Muscle layer of colon (tissue), 2 donors: ENCODE measurements at regions not wholly inside any gene's neighbourhood (a gene's known extent, or its start where the extent isn't known, plus 50 kb on each side); places are given as distances from the start of the nearest gene placed in this dataset.
"Not testable (repeated sequence)": the region's sequence is repeated elsewhere in the genome, so short reads cannot be mapped to it uniquely, and the experiment has no call there.

Source experiments
- H3K27ac ChIP-seq: one replicate; pipeline ENCODE4 v1.7.0; 2013; ENCODE audit warnings: low read depth, mild to moderate bottlenecking, low read length, moderate library complexity
- H3K27me3 ChIP-seq, 2 donors: one replicate each; pipeline ENCODE4 v1.7.0; 2013; ENCODE audit warnings: low read length in 2 of 2, mild to moderate bottlenecking in 2 of 2; ENCODE audit not compliant: insufficient read depth in 2 of 2, control insufficient read depth in 1 of 2
- H3K36me3 ChIP-seq: one replicate; pipeline ENCODE4 v1.7.0; 2013; ENCODE audit warnings: mild to moderate bottlenecking, low read length; ENCODE audit not compliant: insufficient read depth
- H3K4me1 ChIP-seq: one replicate; pipeline ENCODE4 v1.7.0; 2013; ENCODE audit warnings: mild to moderate bottlenecking, low read length; ENCODE audit not compliant: insufficient read depth
- H3K4me3 ChIP-seq, 2 donors: one replicate each; pipeline ENCODE4 v1.7.0; 2013; ENCODE audit warnings: low read length in 2 of 2, low read depth in 1 of 2, mild to moderate bottlenecking in 1 of 2, moderate library complexity in 1 of 2
- H3K9ac ChIP-seq: one replicate; pipeline ENCODE4 v1.7.0; 2013; ENCODE audit warnings: low read length
- H3K9me3 ChIP-seq: one replicate; pipeline ENCODE4 v1.7.0; 2013; ENCODE audit warnings: mild to moderate bottlenecking, low read length
- donor health status: abdominal sarcoma.
- donor health status: Adenocarcinoma of cecum.

- H3K9ac ChIP-seq: no peak overlapping the region
- no peaks in the 10 kb centered on the region for H3K36me3 ChIP-seq
- H3K4me3 ChIP-seq: no peak overlapping the region
- H3K4me1 ChIP-seq: no peaks in the 10 kb centered on the region
- no peaks in the 10 kb centered on the region for H3K27me3 ChIP-seq
- H3K27ac ChIP-seq: no peak overlapping the region
- H3K9me3 ChIP-seq: no peaks in the 10 kb centered on the region
Measured at GRCh38 chr4:66439508-66439907, 769.2 kb upstream of the EPHA5 start.

- Histone ChIP-seq H3K27me3 (no peaks in the 10 kb centered on the region), H3K4me1 (no peaks in the 10 kb centered on the region), H3K27ac (no peak overlapping the region), H3K36me3 (no peaks in the 10 kb centered on the region), H3K9me3 (no peaks in the 10 kb centered on the region), H3K4me3 (no peak overlapping the region), H3K9ac (no peak overlapping the region)
Measured at GRCh38 chr4:66433706-66434105, 763.4 kb upstream of the EPHA5 start.

- Histone ChIP-seq H3K27ac (no peak overlapping the region), H3K4me1 (no peaks in the 10 kb centered on the region), H3K36me3 (no peaks in the 10 kb centered on the region), H3K4me3 (no peak overlapping the region), H3K9ac (no peak overlapping the region), H3K9me3 (no peaks in the 10 kb centered on the region), H3K27me3 (no peaks in the 10 kb centered on the region)
Measured at GRCh38 chr4:66430856-66431255, 760.6 kb upstream of the EPHA5 start.

GRCh38 chr4:66429276-66429675, 759.0 kb upstream of the EPHA5 start:
- no peak overlapping the region for H3K4me3 ChIP-seq
- H3K9me3 ChIP-seq: no peaks in the 10 kb centered on the region
- H3K4me1 ChIP-seq: no peaks in the 10 kb centered on the region
- no peak overlapping the region for H3K27ac ChIP-seq
- no peak overlapping the region for H3K9ac ChIP-seq
- no peaks in the 10 kb centered on the region for H3K36me3 ChIP-seq
- H3K27me3 ChIP-seq: no peaks in the 10 kb centered on the region

- Histone ChIP-seq H3K4me3 (no peak overlapping the region), H3K9me3 (no peaks in the 10 kb centered on the region), H3K27ac (no peak overlapping the region), H3K9ac (no peak overlapping the region), H3K4me1 (no peaks in the 10 kb centered on the region), H3K27me3 (no peaks in the 10 kb centered on the region), H3K36me3 (no peaks in the 10 kb centered on the region)
Measured at GRCh38 chr4:66416425-66416824, 746.1 kb upstream of the EPHA5 start.

GRCh38 chr4:66404141-66404540, 733.9 kb upstream of the EPHA5 start:
- H3K4me1 ChIP-seq: no peaks in the 10 kb centered on the region
- no peak overlapping the region for H3K9ac ChIP-seq
- no peak overlapping the region for H3K27ac ChIP-seq
- H3K36me3 ChIP-seq: no peaks in the 10 kb centered on the region
- H3K9me3 ChIP-seq: no peaks in the 10 kb centered on the region
- no peaks in the 10 kb centered on the region for H3K27me3 ChIP-seq
- H3K4me3 ChIP-seq: no peak overlapping the region

- no peak overlapping the region for H3K27ac ChIP-seq
- H3K4me1 ChIP-seq: no peaks in the 10 kb centered on the region
- H3K36me3 ChIP-seq: no peaks in the 10 kb centered on the region
- H3K4me3 ChIP-seq: no peak overlapping the region
- no peaks in the 10 kb centered on the region for H3K9me3 ChIP-seq
- no peak overlapping the region for H3K9ac ChIP-seq
- H3K27me3 ChIP-seq: no peaks in the 10 kb centered on the region
Measured at GRCh38 chr4:66376921-66377320, 706.6 kb upstream of the EPHA5 start.

- no peaks in the 10 kb centered on the region for H3K27me3 ChIP-seq
- H3K4me1 ChIP-seq: no peaks in the 10 kb centered on the region
- no peaks in the 10 kb centered on the region for H3K9me3 ChIP-seq
- H3K36me3 ChIP-seq: no peaks in the 10 kb centered on the region
- no peak overlapping the region for H3K9ac ChIP-seq
- H3K27ac ChIP-seq: no peak overlapping the region
- no peak overlapping the region for H3K4me3 ChIP-seq
Measured at GRCh38 chr4:66376396-66376795, 706.1 kb upstream of the EPHA5 start.

- H3K9me3 ChIP-seq: no peaks in the 10 kb centered on the region
- no peaks in the 10 kb centered on the region for H3K36me3 ChIP-seq
- no peak overlapping the region for H3K27ac ChIP-seq
- no peaks in the 10 kb centered on the region for H3K4me1 ChIP-seq
- no peak overlapping the region for H3K9ac ChIP-seq
- no peaks in the 10 kb centered on the region for H3K27me3 ChIP-seq
- H3K4me3 ChIP-seq: no peak overlapping the region
Measured at GRCh38 chr4:66373268-66373667, 703.0 kb upstream of the EPHA5 start.

- Histone ChIP-seq H3K27ac (no peak overlapping the region), H3K9ac (no peak overlapping the region)
Measured at GRCh38 chr4:66372706-66373105, 702.4 kb upstream of the EPHA5 start.

GRCh38 chr4:66367043-66367660, 696.9 kb upstream of the EPHA5 start:
- Histone ChIP-seq H3K4me1 (no peaks in the 10 kb centered on the region), H3K9me3 (no peaks in the 10 kb centered on the region), H3K27ac (no peak overlapping the region), H3K27me3 (no peaks in the 10 kb centered on the region), H3K36me3 (no peaks in the 10 kb centered on the region), H3K4me3 (no peak overlapping the region), H3K9ac (no peak overlapping the region)

More at GRCh38 chr4:66372706-66373105, 702.4 kb upstream of the EPHA5 start:
- no peaks in the 10 kb centered on the region for H3K27me3 ChIP-seq
- H3K4me1 ChIP-seq: no peaks in the 10 kb centered on the region
- H3K4me3 ChIP-seq: no peak overlapping the region
- H3K36me3 ChIP-seq: no peaks in the 10 kb centered on the region
- H3K9me3 ChIP-seq: no peaks in the 10 kb centered on the region

GRCh38 chr4:66360395-66360794, 690.1 kb upstream of the EPHA5 start:
- not testable (repeated sequence) for H3K9ac ChIP-seq, H3K4me3 ChIP-seq, H3K4me1 ChIP-seq, H3K27ac ChIP-seq, H3K9me3 ChIP-seq, H3K27me3 ChIP-seq, H3K36me3 ChIP-seq
